ENCODE measurements at regions not wholly inside any gene's neighbourhood (a gene's known extent, or its start where the extent isn't known, plus 50 kb on each side); places are given as distances from the start of the nearest gene placed in this dataset.

DNA sequence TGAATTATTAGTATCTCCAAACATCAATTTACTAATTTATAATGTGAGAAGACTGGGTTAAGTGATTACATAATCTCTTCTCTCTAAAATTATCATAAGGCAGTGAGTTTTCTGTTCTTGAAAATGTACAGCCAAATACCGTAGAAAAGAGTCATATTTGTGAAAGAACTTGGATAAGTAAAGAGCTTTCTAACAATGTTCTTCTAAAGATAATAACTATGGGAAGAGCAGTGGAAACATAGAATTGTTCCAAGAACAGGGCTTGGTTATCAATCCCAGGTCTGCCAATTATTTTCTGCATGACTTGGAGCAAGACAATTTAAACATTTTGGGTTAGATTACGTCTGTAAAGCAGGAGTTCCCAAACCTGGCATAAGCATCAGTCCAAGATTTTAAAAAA, 198.1 kb upstream of the SGK1 start:
- Histone ChIP-seq H3K4me1 (peaks cover 57% of the 10 kb centered on the region), H3K9me3 (no peaks in the 10 kb centered on the region), H3K4me2 (no peak overlapping the region; the same call in 2 of the 3 replicates), H3K4me3 (no peak overlapping the region), H3K27ac (peak overlapping the region; percentile 84 to 90; a peak in 4 of 6 replicates)
- ChIA-PET POLR2A (no interaction called here), CTCF (no interaction called here)
- no peak for FAIRE-seq
- TF ChIP-seq CEBPB (IDR thresholded peaks at IDR 0.05) (no peak), HDAC2 (IDR thresholded peaks at IDR 0.05) (no peak), TP53 (CRISPR knock-in tag; IDR thresholded peaks at IDR 0.05) (no peak), ZNF302 (CRISPR knock-in tag; IDR thresholded peaks at IDR 0.05) (no peak), HOXA7 (CRISPR knock-in tag; IDR thresholded peaks at IDR 0.05) (no peak), NFE2L2 (conservative IDR thresholded peaks at IDR 0.05; ENCODE audit: low read length) (no peak), E2F6 (IDR thresholded peaks at IDR 0.05; ENCODE audit: borderline replicate concordance, low read depth) (no peak)
- TF ChIP-seq, protein P1, sequence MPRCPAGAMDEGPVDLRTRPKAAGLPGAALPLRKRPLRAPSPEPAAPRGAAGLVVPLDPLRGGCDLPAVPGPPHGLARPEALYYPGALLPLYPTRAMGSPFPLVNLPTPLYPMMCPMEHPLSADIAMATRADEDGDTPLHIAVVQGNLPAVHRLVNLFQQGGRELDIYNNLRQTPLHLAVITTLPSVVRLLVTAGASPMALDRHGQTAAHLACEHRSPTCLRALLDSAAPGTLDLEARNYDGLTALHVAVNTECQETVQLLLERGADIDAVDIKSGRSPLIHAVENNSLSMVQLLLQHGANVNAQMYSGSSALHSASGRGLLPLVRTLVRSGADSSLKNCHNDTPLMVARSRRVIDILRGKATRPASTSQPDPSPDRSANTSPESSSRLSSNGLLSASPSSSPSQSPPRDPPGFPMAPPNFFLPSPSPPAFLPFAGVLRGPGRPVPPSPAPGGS (IDR thresholded peaks at IDR 0.05): no peak
- no peak for ATAC-seq
- 80% methylated on average over 2 of the region's 2 CpGs for WGBS (ENCODE audit: missing lambda C conversion rate)
- no peak for DNase-seq (ENCODE audit: low read depth in 1 of 2, low spot score in 1 of 2)

DNA sequence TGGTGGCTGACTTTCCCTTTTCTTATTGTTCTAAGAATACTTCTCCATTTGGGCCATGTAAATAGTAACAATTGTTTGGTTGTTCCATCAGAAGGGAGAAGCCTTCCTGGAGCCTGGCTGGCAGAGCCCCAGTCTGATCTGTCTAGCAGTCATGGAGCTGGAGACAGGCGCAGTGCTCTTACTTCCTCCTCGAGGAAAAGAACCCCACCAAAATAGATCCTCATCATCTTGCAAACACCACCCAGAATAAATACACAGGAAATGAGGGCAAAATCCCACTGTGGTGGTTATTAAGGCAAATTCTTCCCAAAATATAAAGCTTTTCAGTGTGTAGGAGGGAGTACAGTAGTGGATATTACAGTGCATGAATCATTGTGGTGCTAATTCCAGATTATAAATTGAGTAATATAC, 195.1 kb upstream of the SGK1 start:
- ChIA-PET POLR2A (no interaction called here), CTCF (no interaction called here)
- H3K4me2 ChIP-seq: peak overlapping the region; percentile 13
- DNase-seq (ENCODE audit: low read depth in 1 of 2, low spot score in 1 of 2) (no peak), ATAC-seq (no peak), FAIRE-seq (no peak)
- no peak overlapping the region for H3K4me3 ChIP-seq
- H3K4me1 ChIP-seq: peaks cover 32% of the 10 kb centered on the region
- no peaks in the 10 kb centered on the region for H3K9me3 ChIP-seq
- WGBS (ENCODE audit: missing lambda C conversion rate): 41% methylated on average over 2 of the region's 2 CpGs
- peak overlapping the region; percentile 42 to 79 for H3K27ac ChIP-seq
- no peak for TF ChIP-seq CBX8 (IDR thresholded peaks at IDR 0.05)
- TF ChIP-seq ZSCAN20 (CRISPR knock-in tag; IDR thresholded peaks at IDR 0.05): no peak
- TF ChIP-seq RFX5 (IDR thresholded peaks at IDR 0.05): no peak
- TF ChIP-seq KDM5A (IDR thresholded peaks at IDR 0.05): no peak
- no peak for TF ChIP-seq GATA3 (IDR thresholded peaks at IDR 0.05; ENCODE audit: borderline replicate concordance)
- TF ChIP-seq, protein P2, sequence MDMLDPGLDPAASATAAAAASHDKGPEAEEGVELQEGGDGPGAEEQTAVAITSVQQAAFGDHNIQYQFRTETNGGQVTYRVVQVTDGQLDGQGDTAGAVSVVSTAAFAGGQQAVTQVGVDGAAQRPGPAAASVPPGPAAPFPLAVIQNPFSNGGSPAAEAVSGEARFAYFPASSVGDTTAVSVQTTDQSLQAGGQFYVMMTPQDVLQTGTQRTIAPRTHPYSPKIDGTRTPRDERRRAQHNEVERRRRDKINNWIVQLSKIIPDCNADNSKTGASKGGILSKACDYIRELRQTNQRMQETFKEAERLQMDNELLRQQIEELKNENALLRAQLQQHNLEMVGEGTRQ (IDR thresholded peaks at IDR 0.05): no peak
- no peak for TF ChIP-seq JUNB (IDR thresholded peaks at IDR 0.05)
- TF ChIP-seq E2F6 (IDR thresholded peaks at IDR 0.05; ENCODE audit: borderline replicate concordance, low read depth): no peak
- TF ChIP-seq CEBPB (IDR thresholded peaks at IDR 0.05): no peak
- TF ChIP-seq CHD4 (IDR thresholded peaks at IDR 0.05; ENCODE audit: borderline replicate concordance): no peak
- no peak for TF ChIP-seq ZC3H11A (IDR thresholded peaks at IDR 0.05)
- TF ChIP-seq ZNF302 (CRISPR knock-in tag; IDR thresholded peaks at IDR 0.05): no peak
- TF ChIP-seq, protein P3, sequence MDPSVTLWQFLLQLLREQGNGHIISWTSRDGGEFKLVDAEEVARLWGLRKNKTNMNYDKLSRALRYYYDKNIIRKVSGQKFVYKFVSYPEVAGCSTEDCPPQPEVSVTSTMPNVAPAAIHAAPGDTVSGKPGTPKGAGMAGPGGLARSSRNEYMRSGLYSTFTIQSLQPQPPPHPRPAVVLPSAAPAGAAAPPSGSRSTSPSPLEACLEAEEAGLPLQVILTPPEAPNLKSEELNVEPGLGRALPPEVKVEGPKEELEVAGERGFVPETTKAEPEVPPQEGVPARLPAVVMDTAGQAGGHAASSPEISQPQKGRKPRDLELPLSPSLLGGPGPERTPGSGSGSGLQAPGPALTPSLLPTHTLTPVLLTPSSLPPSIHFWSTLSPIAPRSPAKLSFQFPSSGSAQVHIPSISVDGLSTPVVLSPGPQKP (IDR thresholded peaks at IDR 0.05; ENCODE audit: low read depth, low read length): no peak
- TF ChIP-seq POLR2A (IDR thresholded peaks at IDR 0.05; ENCODE audit: low read length): no peak
- TF ChIP-seq CBX2 (IDR thresholded peaks at IDR 0.05; ENCODE audit: borderline replicate concordance, low read depth): no peak
- TF ChIP-seq ZFP36 (IDR thresholded peaks at IDR 0.05; ENCODE audit: borderline replicate concordance, partially characterized antibody): no peak
- TF ChIP-seq PHF8 (IDR thresholded peaks at IDR 0.05; ENCODE audit: borderline replicate concordance, low read depth): no peak
- TF ChIP-seq FOXS1 (CRISPR knock-in tag; IDR thresholded peaks at IDR 0.05): no peak
- TF ChIP-seq TP53 (CRISPR knock-in tag; IDR thresholded peaks at IDR 0.05): no peak
- TF ChIP-seq MAZ (IDR thresholded peaks at IDR 0.05; ENCODE audit: borderline replicate concordance, low read depth, low read length): no peak
